ENCODE measurements at regions not wholly inside any gene's neighbourhood (a gene's known extent, or its start where the extent isn't known, plus 50 kb on each side); places are given as distances from the start of the nearest gene placed in this dataset.

- BruUV-seq (replicated peaks): no TSS peak
- Histone ChIP-seq H3K27me3 (replicated peaks; ENCODE audit: insufficient read depth, low read depth, low read length, poor library complexity) (no peaks in the 10 kb centered on the region), H3K4me1 (ENCODE audit: insufficient read depth, low read length, poor library complexity, severe bottlenecking) (peaks cover 11% of the 10 kb centered on the region), H3K27ac (ENCODE audit: low read depth, low read length, poor library complexity, severe bottlenecking) (no peak overlapping the region), H3K36me3 (ENCODE audit: insufficient read depth, low read length, poor library complexity, severe bottlenecking) (no peaks in the 10 kb centered on the region), H3K4me3 (ENCODE audit: low read depth, low read length, poor library complexity, severe bottlenecking) (no peak overlapping the region), H3K9me3 (ENCODE audit: low read depth, low read length, poor library complexity, severe bottlenecking) (no peaks in the 10 kb centered on the region)
- CTCF ChIA-PET: no interaction called here
- TF ChIP-seq CTCF (conservative IDR thresholded peaks at IDR 0.05; ENCODE audit: low read depth, low read length) (no peak), EZH2 (IDR thresholded peaks at IDR 0.05; ENCODE audit: borderline replicate concordance, low read depth, low read length, poor library complexity, severe bottlenecking) (no peak)
- intact Hi-C loops (cut with micrococcal nuclease; ENCODE audit: unreplicated experiment): no loop called here
- POLR2A ChIA-PET (ENCODE audit: low non-redundant PET): no interaction called here
- no peak for DNase-seq (ENCODE audit: low spot score)
Observed at GRCh38 chr2:42895791-42896135, 103.4 kb upstream of the HAAO start.

- CTCF ChIA-PET: no interaction called here
- intact Hi-C loops (cut with micrococcal nuclease; ENCODE audit: unreplicated experiment): no loop called here
Observed at GRCh38 chr2:42895134-42895790, 102.9 kb upstream of the HAAO start.

GRCh38 chr2:42893047-42893758, 100.8 kb upstream of the HAAO start:
- Histone ChIP-seq H3K36me3 (ENCODE audit: insufficient read depth, low read length, poor library complexity, severe bottlenecking) (no peaks in the 10 kb centered on the region), H3K4me1 (ENCODE audit: insufficient read depth, low read length, poor library complexity, severe bottlenecking) (peaks cover 6% of the 10 kb centered on the region), H3K27ac (ENCODE audit: low read depth, low read length, poor library complexity, severe bottlenecking) (no peak overlapping the region), H3K4me3 (ENCODE audit: low read depth, low read length, poor library complexity, severe bottlenecking) (no peak overlapping the region), H3K27me3 (replicated peaks; ENCODE audit: insufficient read depth, low read depth, low read length, poor library complexity) (no peaks in the 10 kb centered on the region), H3K9me3 (ENCODE audit: low read depth, low read length, poor library complexity, severe bottlenecking) (peaks cover 7% of the 10 kb centered on the region)
- DNase-seq (ENCODE audit: low spot score): no peak
- BruUV-seq (replicated peaks): no TSS peak
- no peak for TF ChIP-seq CTCF (conservative IDR thresholded peaks at IDR 0.05; ENCODE audit: low read depth, low read length)
- TF ChIP-seq EZH2 (IDR thresholded peaks at IDR 0.05; ENCODE audit: borderline replicate concordance, low read depth, low read length, poor library complexity, severe bottlenecking): no peak
- CTCF ChIA-PET: no interaction called here
- intact Hi-C loops (cut with micrococcal nuclease; ENCODE audit: unreplicated experiment): no loop called here
- POLR2A ChIA-PET (ENCODE audit: low non-redundant PET): no interaction called here

More at GRCh38 chr2:42895134-42895790, 102.9 kb upstream of the HAAO start:
- H3K36me3 ChIP-seq (ENCODE audit: insufficient read depth, low read length, poor library complexity, severe bottlenecking): no peaks in the 10 kb centered on the region
- no peak for DNase-seq (ENCODE audit: low spot score)
- POLR2A ChIA-PET (ENCODE audit: low non-redundant PET): no interaction called here
- no TSS peak for BruUV-seq (replicated peaks)
- TF ChIP-seq EZH2 (IDR thresholded peaks at IDR 0.05; ENCODE audit: borderline replicate concordance, low read depth, low read length, poor library complexity, severe bottlenecking) (no peak), CTCF (conservative IDR thresholded peaks at IDR 0.05; ENCODE audit: low read depth, low read length) (no peak)
- peaks cover 10% of the 10 kb centered on the region for H3K4me1 ChIP-seq (ENCODE audit: insufficient read depth, low read length, poor library complexity, severe bottlenecking)
- no peak overlapping the region for H3K4me3 ChIP-seq (ENCODE audit: low read depth, low read length, poor library complexity, severe bottlenecking)
- H3K9me3 ChIP-seq (ENCODE audit: low read depth, low read length, poor library complexity, severe bottlenecking): no peaks in the 10 kb centered on the region
- H3K27me3 ChIP-seq (replicated peaks; ENCODE audit: insufficient read depth, low read depth, low read length, poor library complexity): no peaks in the 10 kb centered on the region
- H3K27ac ChIP-seq (ENCODE audit: low read depth, low read length, poor library complexity, severe bottlenecking): no peak overlapping the region
